Heart left ventricle (tissue), 16 donors: ENCODE measurements at regions not wholly inside any gene's neighbourhood (a gene's known extent, or its start where the extent isn't known, plus 50 kb on each side); places are given as distances from the start of the nearest gene placed in this dataset.

ENCODE experiments used
- ATAC-seq, 4 donors: fragments of 200-7000 bp; cut with Tn5 transposase; one replicate each; pipeline ENCODE4 v1.9.1; 2020 to 2022; ENCODE audit warnings: moderate library complexity in 4 of 4, mild to moderate bottlenecking in 3 of 4, moderate number of reproducible peaks in 1 of 4
- DNase-seq, 5 donors: peaks; one replicate each; pipeline ENCODE4 v3.0.0-alpha.2; 2020
- H3K27ac ChIP-seq, 12 donors: fragments of 200-600 bp; sonication (generic) in 4 of 12; one replicate each; pipeline versions ENCODE4 v1.5.0 to v1.8.0; 2016 to 2022; ENCODE audit warnings: mild to moderate bottlenecking in 2 of 12
- H3K27me3 ChIP-seq, 9 donors: fragments of 200-600 bp; sonication (generic) in 2 of 9; one replicate each; pipeline versions ENCODE4 v1.5.1 to v1.8.0; 2016 to 2022; ENCODE audit warnings: mild to moderate bottlenecking in 3 of 9
- H3K36me3 ChIP-seq, 9 donors: fragments of 200-600 bp; sonication (generic) in 2 of 9; one replicate each; pipeline versions ENCODE4 v1.5.0 to v1.8.0; 2018 to 2022; ENCODE audit warnings: mild to moderate bottlenecking in 2 of 9
- H3K4me1 ChIP-seq, 12 donors: fragments of 200-600 bp; sonication (generic) in 4 of 12; one replicate each; pipeline versions ENCODE4 v1.5.0 to v1.8.0; 2016 to 2022; ENCODE audit warnings: mild to moderate bottlenecking in 3 of 12
- H3K4me3 ChIP-seq, 12 donors: fragments of 200-600 bp; sonication (generic) in 4 of 12; one replicate each; pipeline versions ENCODE4 v1.5.0 to v1.8.0; 2017 to 2022; ENCODE audit warnings: mild to moderate bottlenecking in 9 of 12, moderate library complexity in 4 of 12
- H3K9me3 ChIP-seq, 12 donors: fragments of 200-600 bp; sonication (generic) in 4 of 12; one replicate each; pipeline versions ENCODE4 v1.5.0 to v1.8.0; 2016 to 2022; ENCODE audit warnings: mild to moderate bottlenecking in 1 of 12
- POLR2A ChIP-seq, 2 donors: fragments of 450-650 bp; IDR thresholded peaks; one replicate each; pipeline ENCODE4 v1.6.1; 2017; ENCODE audit warnings: antibody characterized with exemption in 2 of 2, mild to moderate bottlenecking in 2 of 2, moderate library complexity in 2 of 2
- WGBS, 4 donors: extraction: QIAGEN DNeasy Blood & Tissue Kit in 2 of 4; methylation state at CpG; one replicate each; pipeline versions ENCODE4 v1.1.5 to v1.1.7; 2013 to 2018; 5-methylcytosine and 5-hydroxymethylcytosine counted together
- intact Hi-C, 10 donors: fragments of 100-400 bp; cut with DNase I; formaldehyde crosslinking; loops; one replicate each; pipeline versions ENCODE4 v1.11.1 to v1.14.2; 2022
- TF ChIP-seq, protein P1 (sequence below), 12 donors: fragments of 200-600 bp; sonication (generic) in 4 of 12; IDR thresholded peaks; one replicate each; pipeline versions ENCODE4 v1.5.0 to v1.8.0; 2018 to 2022; ENCODE audit warnings: antibody characterized with exemption in 12 of 12, mild to moderate bottlenecking in 5 of 12
- donor health status: ischemic (EF 13 %, LVEDD 7.1; RV severe dilation, severe dysfunction).
- donor health status: healthy with polysubstance abuse.
- donor health status: DM: no; HTN: yes; CAD: no.
- donor health status: DM: no; HTN: no; CAD: no.
- donor health status: ischemic (EF 25% LVEDD 6.9; RV normal size, moderate dysfunction).
- donor health status: ischemic (EF 25% LVEDD 5.7; RV mildly dilated, moderate dysfunction).
- donor health status: healthy.
- donor health status: DM: yes; HTN: yes; CAD: no.
- donor health status: ischemic (EF 35%, LVEDD 5.7; RV mildly dilated, moderate dysfunction).
- donor health status: nonischemic (EF 11% LVEDD 7.7; RV severe dilation, severe dysfunction).
- donor health status: DM: yes; HTN: yes; CAD: no.
- donor health status: PGD.
- donor health status: ischemic (EF 29% LVEDD 5.4; RV normal size, mild dysfunction).
- donor health status: nonischemic (EF 23%, LVEDD 6.1; RV moderate dilation, normal function).

DNA sequence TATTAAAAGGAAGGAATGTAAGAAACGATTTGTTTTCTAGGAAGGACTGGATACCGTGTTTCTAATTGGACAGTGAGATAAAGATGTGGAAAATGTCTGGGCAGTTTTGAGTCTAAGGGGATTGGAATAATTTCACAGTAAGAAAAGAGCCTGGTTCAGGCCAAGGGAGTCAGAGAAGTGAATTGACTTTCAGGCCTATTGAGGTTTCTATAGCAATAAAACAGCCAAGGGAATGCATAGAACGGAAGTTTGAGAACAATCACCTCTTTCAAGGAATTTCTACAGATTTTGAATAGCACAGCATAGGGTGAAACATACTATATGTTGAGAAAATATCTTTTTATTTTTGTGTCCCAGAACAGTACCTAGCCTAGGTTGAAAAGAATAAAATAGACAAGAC lies 271.6 kb upstream of the TRPM3 start:
- DNase-seq (no peak), ATAC-seq (no peak)
- Histone ChIP-seq H3K4me3 (no peak overlapping the region), H3K4me1 (no peaks in the 10 kb centered on the region), H3K9me3 (no peaks in the 10 kb centered on the region), H3K27me3 (no peaks in the 10 kb centered on the region), H3K27ac (no peak overlapping the region), H3K36me3 (no peaks in the 10 kb centered on the region)
- intact Hi-C loops: no loop called here
- TF ChIP-seq POLR2A (IDR thresholded peaks at IDR 0.05): no peak
- TF ChIP-seq, protein P1, sequence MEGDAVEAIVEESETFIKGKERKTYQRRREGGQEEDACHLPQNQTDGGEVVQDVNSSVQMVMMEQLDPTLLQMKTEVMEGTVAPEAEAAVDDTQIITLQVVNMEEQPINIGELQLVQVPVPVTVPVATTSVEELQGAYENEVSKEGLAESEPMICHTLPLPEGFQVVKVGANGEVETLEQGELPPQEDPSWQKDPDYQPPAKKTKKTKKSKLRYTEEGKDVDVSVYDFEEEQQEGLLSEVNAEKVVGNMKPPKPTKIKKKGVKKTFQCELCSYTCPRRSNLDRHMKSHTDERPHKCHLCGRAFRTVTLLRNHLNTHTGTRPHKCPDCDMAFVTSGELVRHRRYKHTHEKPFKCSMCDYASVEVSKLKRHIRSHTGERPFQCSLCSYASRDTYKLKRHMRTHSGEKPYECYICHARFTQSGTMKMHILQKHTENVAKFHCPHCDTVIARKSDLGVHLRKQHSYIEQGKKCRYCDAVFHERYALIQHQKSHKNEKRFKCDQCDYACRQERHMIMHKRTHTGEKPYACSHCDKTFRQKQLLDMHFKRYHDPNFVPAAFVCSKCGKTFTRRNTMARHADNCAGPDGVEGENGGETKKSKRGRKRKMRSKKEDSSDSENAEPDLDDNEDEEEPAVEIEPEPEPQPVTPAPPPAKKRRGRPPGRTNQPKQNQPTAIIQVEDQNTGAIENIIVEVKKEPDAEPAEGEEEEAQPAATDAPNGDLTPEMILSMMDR (IDR thresholded peaks at IDR 0.05): no peak
- WGBS, 4 donors: 52 to 79% (median 67%) methylated on average over 3 of the region's 3 CpGs

DNA sequence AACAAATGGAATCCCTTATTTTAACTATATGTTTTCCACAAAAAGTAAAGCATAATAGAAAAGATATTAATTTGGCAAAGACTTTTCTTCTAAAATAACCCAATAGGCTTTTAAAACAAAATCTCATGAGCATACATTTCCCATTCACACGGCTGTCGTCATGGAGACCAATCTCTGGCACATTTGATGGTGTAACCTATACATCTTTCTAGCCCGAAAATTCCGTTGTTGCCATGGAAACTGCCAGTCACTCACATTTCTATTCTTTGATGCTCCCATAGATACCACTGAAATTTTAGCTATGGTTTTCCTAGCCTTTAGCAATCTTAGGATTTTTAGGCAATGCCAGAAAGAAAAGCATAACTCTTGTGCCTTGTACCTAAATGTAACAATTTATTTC lies 262.9 kb upstream of the TRPM3 start:
- no peak overlapping the region for H3K4me3 ChIP-seq
- H3K4me1 ChIP-seq: no peaks in the 10 kb centered on the region
- DNase-seq (no peak), ATAC-seq (no peak)
- no peaks in the 10 kb centered on the region for H3K9me3 ChIP-seq
- no peak overlapping the region for H3K27ac ChIP-seq
- H3K36me3 ChIP-seq: no peaks in the 10 kb centered on the region
- TF ChIP-seq, protein P1 (IDR thresholded peaks at IDR 0.05): no peak
- no peak for TF ChIP-seq POLR2A (IDR thresholded peaks at IDR 0.05)
- H3K27me3 ChIP-seq: no peaks in the 10 kb centered on the region
- WGBS, 4 donors: 82 to 86% (median 84%) methylated on average over 4 of the region's 4 CpGs
- intact Hi-C loops: no loop called here

DNA sequence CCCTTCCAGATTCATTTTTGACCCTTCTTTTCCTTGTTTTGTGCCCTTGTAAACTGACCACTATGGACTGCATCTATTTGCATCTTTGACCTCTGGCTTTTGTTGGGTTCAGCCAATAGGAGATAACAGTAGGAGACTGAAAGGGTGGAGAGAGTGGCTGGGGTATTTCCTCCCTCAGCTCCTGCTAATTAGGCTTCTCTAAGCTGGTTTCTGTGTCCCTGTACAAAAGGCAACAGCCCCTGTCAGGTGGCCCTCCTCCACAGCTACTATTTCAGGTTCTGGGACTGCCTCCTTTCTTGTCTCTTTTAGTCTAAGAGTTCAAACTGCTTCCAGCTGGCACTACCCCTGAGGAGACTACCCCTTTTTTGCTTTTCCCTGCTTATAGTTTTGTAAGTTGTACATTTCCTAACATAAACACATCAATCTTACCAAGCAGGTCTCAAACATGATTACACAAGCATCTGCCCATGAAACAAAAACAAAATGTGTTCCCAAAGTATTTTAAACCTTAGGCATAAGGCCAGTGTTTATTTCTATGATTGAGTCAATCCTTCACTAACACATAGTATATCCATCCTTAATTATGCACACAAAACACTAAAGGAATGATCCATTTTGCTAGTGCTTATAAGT lies 262.0 kb upstream of the TRPM3 start:
- no peak overlapping the region for H3K27ac ChIP-seq
- no peak for DNase-seq
- H3K36me3 ChIP-seq: no peaks in the 10 kb centered on the region
- intact Hi-C loops: no loop called here
- no peak for ATAC-seq
- TF ChIP-seq, protein P1 (IDR thresholded peaks at IDR 0.05): no peak
- TF ChIP-seq POLR2A (IDR thresholded peaks at IDR 0.05): no peak
- no peaks in the 10 kb centered on the region for H3K4me1 ChIP-seq
- no peaks in the 10 kb centered on the region for H3K9me3 ChIP-seq
- H3K27me3 ChIP-seq: no peaks in the 10 kb centered on the region
- no peak overlapping the region for H3K4me3 ChIP-seq

DNA sequence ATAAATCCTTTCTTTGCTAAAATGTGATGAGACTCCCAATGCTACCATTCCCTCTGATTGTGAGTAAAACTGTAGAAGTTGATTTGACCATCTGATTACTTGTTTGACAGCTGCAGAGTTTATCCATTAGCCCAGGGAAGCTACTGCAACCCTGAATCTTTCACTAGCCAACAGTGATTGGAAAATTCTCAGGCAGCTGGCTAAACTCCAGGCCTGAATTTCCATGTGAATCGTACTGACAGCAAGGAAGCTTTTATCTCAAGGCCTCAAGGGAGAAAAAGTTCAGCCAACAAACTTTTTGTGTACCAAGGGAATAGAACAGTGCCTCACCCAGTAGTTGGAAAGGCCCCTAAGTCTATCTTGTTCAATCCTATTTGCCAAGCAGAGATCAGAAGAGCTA lies 246.7 kb upstream of the TRPM3 start:
- 0 to 15% (median 3%) methylated on average over 1 of the region's 1 CpG for WGBS, 4 donors
- TF ChIP-seq, protein P1 (IDR thresholded peaks at IDR 0.05): no peak
- no peak for TF ChIP-seq POLR2A (IDR thresholded peaks at IDR 0.05)
- intact Hi-C loops: no loop called here
- H3K36me3 ChIP-seq: no peaks in the 10 kb centered on the region
- H3K27me3 ChIP-seq: no peaks in the 10 kb centered on the region
- ATAC-seq (no peak), DNase-seq (no peak)
- H3K4me3 ChIP-seq: no peak overlapping the region
- H3K27ac ChIP-seq: no peak overlapping the region
- peaks cover 0 to 4% (median 0%) of the 10 kb centered on the region in 12 donors for H3K4me1 ChIP-seq
- peaks cover 0 to 10% (median 0%) of the 10 kb centered on the region in 12 donors for H3K9me3 ChIP-seq
